HG03520 (cell line): ENCODE measurements at regions not wholly inside any gene's neighbourhood (a gene's known extent, or its start where the extent isn't known, plus 50 kb on each side); places are given as distances from the start of the nearest gene placed in this dataset.

Experiments used
- ATAC-seq: cut with Tn5 transposase; IDR thresholded peaks from one replicate; pipeline ENCODE4 v1.9.1; 2021; ENCODE audit warnings: mild to moderate bottlenecking, moderate library complexity; ENCODE audit not compliant: unreplicated experiment

- no peak for ATAC-seq
These were observed 75.2 kb upstream of the CIBAR2 start for GRCh38 chr16:85187447-85187846.

- no peak for ATAC-seq
These were observed 75.6 kb upstream of the CIBAR2 start for GRCh38 chr16:85187886-85188285.

DNA sequence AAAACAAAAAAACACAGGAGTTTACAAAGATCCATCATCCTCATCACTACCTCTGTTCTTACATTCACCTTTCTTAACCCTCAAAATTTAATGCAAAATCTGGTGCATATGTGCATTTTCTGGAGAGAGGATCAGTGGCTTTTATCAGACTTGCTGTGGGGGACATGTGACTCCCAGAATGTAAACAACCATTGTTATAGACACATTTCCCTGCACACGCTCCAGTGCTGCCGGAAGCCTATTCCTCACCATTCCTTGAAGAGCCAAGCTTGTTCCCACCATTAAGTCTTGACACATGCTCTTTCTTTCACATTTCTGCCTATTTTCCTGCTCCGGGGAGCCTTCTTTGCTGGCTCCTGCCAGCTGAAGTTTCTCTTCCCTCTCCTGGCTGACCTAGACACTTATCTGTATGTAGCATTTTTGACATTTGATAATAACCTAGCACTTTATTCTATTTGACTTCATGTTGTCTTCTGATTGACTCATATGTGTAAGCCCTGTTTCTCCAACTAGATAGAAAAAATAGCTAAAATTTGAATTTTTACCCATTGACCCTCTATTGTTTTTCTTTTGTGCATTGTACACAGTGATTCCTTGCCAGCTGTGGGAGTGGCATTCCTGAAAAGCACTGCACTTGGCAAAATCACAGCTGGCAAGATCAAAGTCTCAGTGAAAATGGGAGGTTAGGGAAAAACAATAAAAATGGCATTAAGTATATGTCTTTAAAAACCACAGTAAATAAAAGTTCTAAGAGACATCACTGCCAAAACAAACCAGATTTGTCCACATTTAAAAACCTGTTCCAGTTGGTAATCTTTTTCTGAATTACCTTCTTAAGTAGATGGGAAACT is 76.8 kb upstream of the CIBAR2 start:
- ATAC-seq = no peak

- no peak for ATAC-seq
These were observed 78.3 kb upstream of the CIBAR2 start for GRCh38 chr16:85190572-85190971.

- no peak for ATAC-seq
These were observed 79.2 kb upstream of the CIBAR2 start for GRCh38 chr16:85191341-85191965.

DNA sequence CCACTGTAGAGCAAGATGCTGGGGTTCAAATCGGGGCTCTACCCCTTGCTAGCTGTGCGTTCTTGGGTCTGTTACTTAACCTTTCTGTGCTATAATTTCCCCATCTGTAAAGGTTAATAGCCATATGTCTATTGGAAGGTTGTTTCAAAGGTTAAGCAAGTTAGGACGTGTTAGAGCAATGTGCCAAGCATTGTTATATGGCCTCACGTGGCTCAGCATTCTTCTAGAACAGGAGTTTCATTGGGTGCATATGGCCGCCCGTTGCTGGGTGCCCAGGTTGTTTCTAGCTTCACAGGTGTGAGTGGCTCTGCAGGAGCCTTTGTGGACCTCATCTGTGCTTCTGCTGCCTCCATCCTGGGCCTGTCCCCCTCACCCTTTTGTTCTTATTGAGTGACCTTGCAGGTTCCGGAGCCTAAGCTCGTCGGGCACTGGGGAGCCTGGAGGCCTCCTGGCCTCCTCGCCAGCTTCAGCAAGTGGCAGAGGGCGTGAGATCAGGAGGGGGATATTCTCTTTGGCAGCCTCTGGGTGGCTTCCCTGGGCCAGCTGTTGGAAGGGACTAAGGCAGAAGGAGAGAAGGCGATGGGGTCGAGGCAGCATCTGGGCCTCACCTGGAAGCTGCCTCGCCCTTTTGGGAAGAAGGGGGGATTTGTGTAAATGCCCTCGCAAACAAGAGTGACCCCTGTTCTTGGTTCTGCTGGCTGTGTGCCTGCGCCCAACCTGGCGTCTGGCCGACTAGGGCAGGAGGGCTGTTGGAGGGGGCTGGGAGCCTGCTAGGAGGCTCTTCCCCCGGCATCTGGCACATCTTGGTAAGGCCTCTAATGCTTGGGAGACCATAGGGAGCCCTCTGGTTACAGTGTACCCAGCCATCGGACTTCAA is 80.2 kb upstream of the CIBAR2 start:
- ATAC-seq = no peak

DNA sequence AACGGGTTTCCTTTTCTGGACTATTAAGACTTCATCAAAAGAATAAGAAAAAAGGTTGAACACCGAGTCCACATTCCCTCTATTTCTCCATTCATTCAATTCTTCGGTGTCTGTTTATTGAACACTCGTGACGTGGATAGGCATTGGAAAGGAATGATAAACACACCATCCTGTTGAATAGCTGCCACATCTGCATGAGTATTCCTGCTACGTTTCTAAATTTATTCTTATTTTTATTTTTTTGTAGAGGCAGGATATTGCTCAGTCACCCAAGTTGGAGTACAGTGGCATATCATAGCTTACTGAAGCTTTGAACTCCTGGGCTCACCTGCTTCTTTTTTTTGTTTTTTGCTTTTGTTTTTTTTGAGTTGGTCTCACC is 80.8 kb upstream of the CIBAR2 start:
- ATAC-seq = no peak

- no peak for ATAC-seq
These were observed 81.6 kb upstream of the CIBAR2 start for GRCh38 chr16:85193876-85194275.

DNA sequence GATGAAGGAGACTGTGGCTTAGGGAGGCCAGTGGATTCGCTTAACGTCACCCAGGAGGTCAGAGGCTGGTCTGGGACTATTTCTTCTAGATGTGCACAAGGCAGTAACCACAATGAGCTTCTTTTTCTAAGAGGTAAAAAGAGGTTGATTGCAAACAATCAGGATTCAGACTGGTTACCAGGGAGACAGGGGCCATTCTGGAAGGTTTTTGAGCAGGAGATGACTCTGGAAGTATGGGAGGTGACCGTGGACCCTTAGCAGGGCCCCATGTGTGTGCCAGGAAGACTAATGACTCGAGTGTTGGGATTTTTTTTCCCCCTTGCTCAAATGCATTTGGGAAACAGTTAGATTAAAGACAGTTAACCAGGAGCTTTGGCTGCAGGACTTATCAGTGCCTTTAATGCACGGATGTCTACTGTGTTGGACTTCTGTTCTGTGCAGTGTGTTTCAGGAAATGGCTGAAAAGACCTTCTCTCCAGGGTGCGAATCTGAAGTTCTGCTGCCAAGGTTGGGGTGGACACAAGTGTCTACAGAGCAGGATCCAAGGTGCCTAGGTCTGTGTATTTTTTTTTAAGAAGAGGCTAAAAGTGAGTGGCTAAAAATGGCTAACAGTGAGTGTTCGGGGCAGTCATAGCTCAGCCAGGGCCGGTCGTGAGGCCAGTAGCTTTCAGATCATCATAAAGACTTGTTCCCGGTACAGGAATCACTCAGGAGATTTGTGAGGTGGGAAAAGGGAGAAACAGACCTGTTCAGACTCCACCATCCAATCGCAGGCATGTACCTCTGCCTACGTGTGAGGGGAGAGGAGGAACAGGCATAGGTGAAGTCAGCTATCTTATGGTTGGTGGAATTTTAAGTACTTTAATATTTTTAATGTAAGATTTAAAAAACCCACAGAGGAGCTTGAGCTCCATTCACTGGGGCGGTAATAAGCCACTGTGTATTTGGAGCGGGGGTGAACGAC is 82.3 kb upstream of the CIBAR2 start:
- ATAC-seq = no peak

- ATAC-seq = no peak
These were observed 83.0 kb upstream of the CIBAR2 start for GRCh38 chr16:85195271-85195647.

GRCh38 chr16:85195900-85196772 is 83.9 kb upstream of the CIBAR2 start:
- no peak for ATAC-seq

DNA sequence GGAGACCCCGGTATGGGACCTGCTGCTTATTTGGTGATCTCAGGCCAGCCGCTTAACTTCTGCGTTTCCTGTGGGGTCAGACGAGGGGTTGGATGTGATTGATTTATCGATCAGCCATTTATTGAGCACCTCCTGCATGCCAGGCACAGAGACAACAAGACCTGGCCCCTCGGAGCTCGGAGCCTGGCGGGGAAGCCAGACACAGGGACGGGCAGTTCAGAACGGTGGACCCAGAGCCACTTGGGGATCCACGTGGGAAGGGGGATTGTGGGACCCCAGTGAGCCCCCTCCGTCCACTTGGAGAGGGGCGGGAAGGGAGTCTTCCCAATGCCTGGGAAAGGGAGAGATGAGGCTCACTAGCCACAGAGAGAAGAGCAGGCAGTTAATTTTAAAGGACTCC is 84.7 kb upstream of the CIBAR2 start:
- ATAC-seq = no peak

DNA sequence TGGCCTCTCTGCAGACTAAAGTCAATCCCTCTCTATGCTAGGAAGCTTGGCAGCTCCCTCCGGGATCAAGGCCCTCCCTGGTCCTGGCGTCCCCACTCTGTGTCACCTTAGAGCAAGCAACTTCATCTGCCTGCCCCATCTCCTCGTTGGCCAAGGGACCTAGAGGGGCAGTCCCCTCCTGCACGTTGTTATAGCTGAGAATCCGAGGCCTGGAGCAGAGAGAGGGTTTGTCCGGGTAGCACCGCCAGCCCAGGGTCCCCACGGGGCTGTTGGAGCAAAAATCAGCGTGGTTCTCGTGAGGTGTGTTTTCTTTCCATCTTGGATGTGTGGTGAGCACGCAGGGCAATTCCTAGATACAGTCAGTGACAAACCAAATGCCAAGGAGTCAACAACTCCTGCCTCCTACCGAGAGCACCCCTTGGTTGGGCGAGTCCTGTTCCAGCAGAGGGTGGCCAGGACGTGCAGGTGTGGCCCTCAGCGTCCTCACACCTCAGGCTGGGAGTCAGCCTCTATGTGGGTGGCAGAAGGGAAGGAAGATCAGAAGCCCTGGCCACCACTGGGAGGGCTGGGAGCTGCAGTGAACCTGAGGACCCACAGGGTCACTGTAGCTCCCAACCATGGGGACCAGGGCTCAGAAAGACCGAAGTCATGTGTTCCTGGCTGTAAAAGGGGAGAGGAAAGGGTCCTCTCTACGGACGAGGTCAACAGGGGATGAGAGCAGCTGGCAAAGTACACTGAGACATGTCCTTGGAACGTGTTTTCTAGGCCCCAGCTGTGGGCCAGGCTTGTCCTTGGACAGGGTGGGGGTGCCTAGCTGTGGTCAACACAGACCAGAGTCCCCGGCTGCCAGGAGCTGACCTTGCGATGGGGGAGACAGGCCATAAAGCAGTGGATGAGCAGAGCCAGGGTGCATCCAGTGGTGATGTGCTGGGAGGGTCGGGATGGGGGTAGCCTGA is 85.6 kb upstream of the CIBAR2 start:
- ATAC-seq = no peak

DNA sequence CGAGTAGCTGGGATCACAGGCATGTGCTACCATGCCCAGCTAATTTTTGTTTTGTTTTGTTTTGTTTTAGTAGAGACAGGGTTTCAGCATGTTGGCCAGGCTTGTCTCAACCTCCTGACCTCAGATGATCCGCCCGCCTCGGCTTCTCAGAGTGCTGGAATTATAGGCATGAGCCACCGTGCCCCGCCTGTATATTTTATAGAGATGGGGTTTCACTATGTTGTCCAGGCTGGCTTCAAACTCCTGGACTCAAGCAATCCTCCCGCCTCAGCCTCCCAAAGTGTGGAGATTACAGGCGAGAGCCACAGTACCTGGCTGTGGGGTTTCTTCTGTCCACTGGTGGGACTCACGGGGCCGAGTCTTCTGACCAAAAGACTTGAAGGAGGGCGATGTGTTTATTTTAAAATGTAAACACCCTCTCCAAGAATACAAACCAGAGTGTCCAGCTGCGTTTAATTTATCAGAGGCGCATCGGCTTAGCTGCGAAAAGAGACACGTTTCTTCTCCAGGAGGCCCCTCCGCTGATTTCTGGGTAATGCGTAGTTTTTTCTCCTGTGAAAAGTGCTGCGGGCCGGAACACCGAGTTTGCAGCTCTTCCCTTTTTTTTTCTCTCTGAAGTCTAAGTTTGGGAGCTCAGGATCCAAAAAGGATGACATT is 86.9 kb upstream of the CIBAR2 start:
- no peak for ATAC-seq

GRCh38 chr16:85199880-85200279 is 87.6 kb upstream of the CIBAR2 start:
- no peak for ATAC-seq

GRCh38 chr16:85200471-85201278 is 88.4 kb upstream of the CIBAR2 start:
- ATAC-seq = no peak

- ATAC-seq = no peak
These were observed 89.3 kb upstream of the CIBAR2 start for GRCh38 chr16:85201574-85201973.
